Adipocyte (in vitro differentiated cells): ENCODE measurements at regions not wholly inside any gene's neighbourhood (a gene's known extent, or its start where the extent isn't known, plus 50 kb on each side); places are given as distances from the start of the nearest gene placed in this dataset.
"Not testable (repeated sequence)": the region's sequence is repeated elsewhere in the genome, so short reads cannot be mapped to it uniquely, and the experiment has no call there.

Experiments
- DNase-seq: peaks from one replicate; pipeline ENCODE4 v3.0.0-alpha.2; 2015; ENCODE audit warnings: low read depth
- H3K27me3 ChIP-seq: replicated peaks from 2 replicates; pipeline ENCODE4 v1.7.0; 2013; ENCODE audit warnings: mild to moderate bottlenecking, low read length, moderate library complexity; ENCODE audit not compliant: control insufficient read depth, insufficient read depth
- H3K36me3 ChIP-seq: 2 replicates; pipeline ENCODE4 v1.7.0; 2013; ENCODE audit warnings: low read length, mild to moderate bottlenecking, moderate library complexity; ENCODE audit not compliant: control insufficient read depth, insufficient read depth, severe bottlenecking
- H3K4me1 ChIP-seq: 2 replicates; pipeline ENCODE4 v1.7.0; 2013; ENCODE audit warnings: mild to moderate bottlenecking, low read length, moderate library complexity; ENCODE audit not compliant: control insufficient read depth, insufficient read depth
- H3K4me3 ChIP-seq: 2 replicates; pipeline ENCODE4 v1.7.0; 2013; ENCODE audit warnings: mild to moderate bottlenecking, low read length, moderate library complexity
- H3K9ac ChIP-seq: 2 replicates; pipeline ENCODE4 v1.7.0; 2013; ENCODE audit warnings: mild to moderate bottlenecking, low read length, moderate library complexity
- H3K9me3 ChIP-seq: 2 replicates; pipeline ENCODE4 v1.7.0; 2013; ENCODE audit warnings: mild to moderate bottlenecking, low read length, moderate library complexity; ENCODE audit not compliant: control insufficient read depth

GRCh38 chr13:37295071-37295470, 189.6 kb upstream of the CSNK1A1L start:
- Histone ChIP-seq H3K4me3 (no peak overlapping the region), H3K36me3 (no peaks in the 10 kb centered on the region)

GRCh38 chr13:37294472-37294871, 189.0 kb upstream of the CSNK1A1L start:
- H3K4me1 ChIP-seq, result no peaks in the 10 kb centered on the region
- H3K4me3 ChIP-seq, result no peak overlapping the region
- H3K9ac ChIP-seq, result no peak overlapping the region
- H3K36me3 ChIP-seq, result no peaks in the 10 kb centered on the region
- H3K27me3 ChIP-seq, result no peaks in the 10 kb centered on the region
- no peaks in the 10 kb centered on the region for H3K9me3 ChIP-seq
- DNase-seq, result no peak

More at GRCh38 chr13:37295071-37295470, 189.6 kb upstream of the CSNK1A1L start:
- no peak overlapping the region for H3K9ac ChIP-seq
- no peaks in the 10 kb centered on the region for H3K9me3 ChIP-seq
- DNase-seq, result no peak
- no peaks in the 10 kb centered on the region for H3K4me1 ChIP-seq
- no peaks in the 10 kb centered on the region for H3K27me3 ChIP-seq

- no peak for DNase-seq
- no peaks in the 10 kb centered on the region for H3K27me3 ChIP-seq
- H3K36me3 ChIP-seq, result no peaks in the 10 kb centered on the region
- H3K4me1 ChIP-seq, result no peaks in the 10 kb centered on the region
- H3K9me3 ChIP-seq, result no peaks in the 10 kb centered on the region
- H3K4me3 ChIP-seq, result no peak overlapping the region
- H3K9ac ChIP-seq, result no peak overlapping the region
Measured at GRCh38 chr13:37293295-37293694, 187.8 kb upstream of the CSNK1A1L start.

GRCh38 chr13:37290716-37291505, 185.4 kb upstream of the CSNK1A1L start:
- Histone ChIP-seq H3K27me3 (no peaks in the 10 kb centered on the region), H3K9me3 (no peaks in the 10 kb centered on the region), H3K36me3 (no peaks in the 10 kb centered on the region), H3K4me1 (no peaks in the 10 kb centered on the region), H3K4me3 (no peak overlapping the region), H3K9ac (no peak overlapping the region)
- DNase-seq, result no peak

- H3K27me3 ChIP-seq, result no peaks in the 10 kb centered on the region
- no peak overlapping the region for H3K4me3 ChIP-seq
- H3K9ac ChIP-seq, result no peak overlapping the region
- DNase-seq, result no peak
- H3K9me3 ChIP-seq, result no peaks in the 10 kb centered on the region
- no peaks in the 10 kb centered on the region for H3K4me1 ChIP-seq
- H3K36me3 ChIP-seq, result no peaks in the 10 kb centered on the region
Measured at GRCh38 chr13:37289212-37289935, 183.9 kb upstream of the CSNK1A1L start.

GRCh38 chr13:37288057-37288720, 182.7 kb upstream of the CSNK1A1L start:
- Histone ChIP-seq H3K4me1 (no peaks in the 10 kb centered on the region), H3K27me3 (no peaks in the 10 kb centered on the region), H3K9me3 (no peaks in the 10 kb centered on the region), H3K4me3 (no peak overlapping the region), H3K9ac (no peak overlapping the region), H3K36me3 (no peaks in the 10 kb centered on the region)
- no peak for DNase-seq

- H3K4me3 ChIP-seq, H3K9me3 ChIP-seq, H3K27me3 ChIP-seq, H3K36me3 ChIP-seq, DNase-seq, H3K9ac ChIP-seq: not testable (repeated sequence)
- H3K4me1 ChIP-seq, result peaks cover 11% of the 10 kb centered on the region
Measured at GRCh38 chr13:37280231-37280630, 174.8 kb upstream of the CSNK1A1L start.

- H3K9me3 ChIP-seq, result no peaks in the 10 kb centered on the region
- no peaks in the 10 kb centered on the region for H3K27me3 ChIP-seq
- H3K36me3 ChIP-seq, result no peaks in the 10 kb centered on the region
- H3K4me3 ChIP-seq, result no peak overlapping the region
- H3K9ac ChIP-seq, result no peak overlapping the region
- DNase-seq, result peak; percentile 22
- peaks cover 11% of the 10 kb centered on the region for H3K4me1 ChIP-seq
Measured at GRCh38 chr13:37277435-37278144, 172.1 kb upstream of the CSNK1A1L start.

GRCh38 chr13:37277007-37277406, 171.5 kb upstream of the CSNK1A1L start:
- DNase-seq, result no peak
- peaks cover 11% of the 10 kb centered on the region for H3K4me1 ChIP-seq
- H3K9me3 ChIP-seq, result no peaks in the 10 kb centered on the region
- H3K27me3 ChIP-seq, result no peaks in the 10 kb centered on the region
- no peaks in the 10 kb centered on the region for H3K36me3 ChIP-seq
- no peak overlapping the region for H3K9ac ChIP-seq
- H3K4me3 ChIP-seq, result no peak overlapping the region

GRCh38 chr13:37274569-37275497, 169.4 kb upstream of the CSNK1A1L start:
- H3K4me1 ChIP-seq, result peaks cover 11% of the 10 kb centered on the region
- H3K4me3 ChIP-seq, result no peak overlapping the region
- H3K9ac ChIP-seq, result no peak overlapping the region

More at GRCh38 chr13:37274569-37275497, 169.4 kb upstream of the CSNK1A1L start:
- no peaks in the 10 kb centered on the region for H3K27me3 ChIP-seq
- DNase-seq, result peak; percentile 8
- no peaks in the 10 kb centered on the region for H3K36me3 ChIP-seq
- H3K9me3 ChIP-seq, result peaks cover 3% of the 10 kb centered on the region
